SK-N-SH treated with all-trans-retinoic acid at 6 μM for 48 hours (cell line): ENCODE measurements at regions not wholly inside any gene's neighbourhood (a gene's known extent, or its start where the extent isn't known, plus 50 kb on each side); places are given as distances from the start of the nearest gene placed in this dataset.

ENCODE experiments used
- CSRNP3 ChIP-seq: fragments of 250-450 bp; sonication (Bioruptor Pico); IDR thresholded peaks from 2 replicates; pipeline ENCODE4 v1.5.1; 2021; ENCODE audit warnings: mild to moderate bottlenecking, moderate library complexity
- TCF4 ChIP-seq: fragments of 250-450 bp; sonication (Bioruptor Pico); IDR thresholded peaks from 2 replicates; pipeline ENCODE4 v1.8.0; 2021; ENCODE audit warnings: mild to moderate bottlenecking, moderate library complexity, borderline replicate concordance
- ZFP3 ChIP-seq: fragments of 250-450 bp; sonication (Bioruptor Pico); IDR thresholded peaks from 2 replicates; pipeline ENCODE4 v1.5.0; 2020; ENCODE audit warnings: mild to moderate bottlenecking, moderate library complexity

- TF ChIP-seq ZFP3 (CRISPR knock-in tag) (no peak), TCF4 (CRISPR knock-in tag) (no peak), CSRNP3 (no peak)
Measured at GRCh38 chr17:69724238-69724637, 309.7 kb downstream of the MAP2K6 start.
